HG03196 (cell line): ENCODE measurements at regions not wholly inside any gene's neighbourhood (a gene's known extent, or its start where the extent isn't known, plus 50 kb on each side); places are given as distances from the start of the nearest gene placed in this dataset.
A peak's percentile ranks its signal among the peaks of the same experiment; 100 is the strongest.

ENCODE experiments used
- ATAC-seq: cut with Tn5 transposase; IDR thresholded peaks from one replicate; pipeline ENCODE4 v1.9.1; 2021; ENCODE audit not compliant: unreplicated experiment

GRCh38 chr4:67236788-67237187, 308.5 kb downstream of the CENPC start:
- ATAC-seq: no peak

- ATAC-seq: no peak
Measured at GRCh38 chr4:67236318-67236717, 309.0 kb downstream of the CENPC start.

GRCh38 chr4:67234296-67234695, 311.0 kb downstream of the CENPC start:
- no peak for ATAC-seq

GRCh38 chr4:67229148-67229547, 316.2 kb downstream of the CENPC start:
- ATAC-seq: no peak

- no peak for ATAC-seq
Measured at GRCh38 chr4:67220861-67221260, 324.4 kb downstream of the CENPC start.

GRCh38 chr4:67218883-67219282, 326.4 kb downstream of the CENPC start:
- ATAC-seq: no peak

- ATAC-seq: no peak
Measured at GRCh38 chr4:67207941-67208441, 337.3 kb downstream of the CENPC start.

GRCh38 chr4:67204441-67204840, 340.9 kb downstream of the CENPC start:
- ATAC-seq: no peak

GRCh38 chr4:67201334-67201733, 344.0 kb downstream of the CENPC start:
- ATAC-seq: no peak

- ATAC-seq: no peak
Measured at GRCh38 chr4:67198727-67199126, 346.6 kb downstream of the CENPC start.

- ATAC-seq: no peak
Measured at GRCh38 chr4:67167849-67168248, 377.5 kb downstream of the CENPC start.

GRCh38 chr4:67162690-67163089, 382.6 kb downstream of the CENPC start:
- no peak for ATAC-seq

- ATAC-seq: no peak
Measured at GRCh38 chr4:67161311-67161710, 384.0 kb downstream of the CENPC start.

GRCh38 chr4:67160394-67160793, 384.9 kb downstream of the CENPC start:
- ATAC-seq: no peak

GRCh38 chr4:67158666-67159065, 386.6 kb downstream of the CENPC start:
- no peak for ATAC-seq

- no peak for ATAC-seq
Measured at GRCh38 chr4:67152976-67153375, 392.3 kb downstream of the CENPC start.

- ATAC-seq: no peak
Measured at GRCh38 chr4:67151376-67152343, 393.6 kb downstream of the CENPC start.

GRCh38 chr4:67141586-67141985, 403.7 kb downstream of the CENPC start:
- ATAC-seq: no peak

GRCh38 chr4:67134616-67135015, 410.7 kb downstream of the CENPC start:
- no peak for ATAC-seq

GRCh38 chr4:67133162-67133561, 412.1 kb downstream of the CENPC start:
- ATAC-seq: no peak

GRCh38 chr4:67131224-67131623, 414.1 kb downstream of the CENPC start:
- peak; percentile 85 for ATAC-seq

- no peak for ATAC-seq
Measured at GRCh38 chr4:67130411-67130810, 414.9 kb downstream of the CENPC start.

- ATAC-seq: no peak
Measured at GRCh38 chr4:67126570-67126969, 418.7 kb downstream of the CENPC start.
